ENCODE measurements at regions not wholly inside any gene's neighbourhood (a gene's known extent, or its start where the extent isn't known, plus 50 kb on each side); places are given as distances from the start of the nearest gene placed in this dataset.

DNA sequence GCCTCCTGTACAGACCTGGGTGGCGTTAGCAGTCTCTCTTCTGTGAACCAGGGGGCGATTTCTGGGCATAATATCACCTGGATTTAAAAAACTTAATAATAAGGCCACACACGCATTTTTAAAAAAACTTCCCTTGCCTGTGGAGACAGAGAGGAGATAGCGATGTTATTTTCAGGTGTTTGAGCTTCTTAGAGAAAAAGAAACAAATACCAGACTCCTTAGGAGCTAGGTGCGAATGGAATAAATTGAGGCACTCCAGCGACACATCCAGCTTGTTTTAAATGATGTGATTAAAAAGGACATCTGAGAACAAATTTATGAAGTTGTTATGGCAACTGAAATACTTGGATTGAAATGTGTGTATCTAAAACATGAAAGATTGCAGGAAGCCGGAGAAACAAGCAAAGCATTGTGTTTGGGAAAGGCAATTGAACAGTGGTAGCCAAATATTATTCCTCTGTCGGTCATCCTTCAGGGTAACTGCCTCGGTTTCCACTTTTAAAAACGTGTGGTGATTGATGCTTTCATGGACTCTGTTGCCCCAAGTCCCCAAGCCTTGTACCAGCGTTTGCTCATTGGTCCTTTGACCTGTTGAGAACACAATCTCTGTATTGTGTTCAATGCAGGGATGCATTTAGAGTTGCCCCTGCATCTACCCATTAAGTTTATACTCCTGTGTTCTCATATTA is 158.7 kb downstream of the TM9SF2 start:
- no peak for DNase-seq

GRCh38 chr13:99659226-99659625 is 158.0 kb downstream of the TM9SF2 start:
- DNase-seq = no peak

- DNase-seq = peak; percentile 85
Observed at GRCh38 chr13:99658261-99658991, 157.2 kb downstream of the TM9SF2 start.

GRCh38 chr13:99657848-99658260 is 156.6 kb downstream of the TM9SF2 start:
- DNase-seq = peak; percentile 40

DNA sequence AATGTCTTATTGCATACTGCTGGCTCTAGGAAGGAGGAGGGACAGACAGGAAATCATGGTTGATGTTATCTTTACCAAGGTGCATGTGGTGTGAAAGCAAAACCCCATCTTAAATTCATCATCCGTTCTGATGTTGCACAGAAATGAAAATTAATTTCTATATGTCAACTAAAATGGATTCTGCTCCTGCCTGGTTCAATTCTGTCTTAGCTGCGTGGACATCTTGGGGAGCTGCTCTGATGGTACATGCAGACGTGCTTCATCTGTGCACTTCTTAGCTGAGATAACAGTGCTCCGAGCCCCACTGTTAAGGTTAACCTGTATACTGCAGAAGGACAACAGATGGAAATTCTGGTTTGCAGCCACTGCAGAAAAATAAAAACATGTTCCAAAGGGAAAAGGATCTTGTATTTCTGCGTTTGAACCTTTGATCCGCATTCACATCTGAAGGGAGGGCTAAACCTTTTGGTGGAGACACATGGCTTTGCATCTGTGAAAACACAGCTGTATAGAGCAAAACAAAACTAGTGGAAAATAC is 155.6 kb downstream of the TM9SF2 start:
- DNase-seq = no peak

DNA sequence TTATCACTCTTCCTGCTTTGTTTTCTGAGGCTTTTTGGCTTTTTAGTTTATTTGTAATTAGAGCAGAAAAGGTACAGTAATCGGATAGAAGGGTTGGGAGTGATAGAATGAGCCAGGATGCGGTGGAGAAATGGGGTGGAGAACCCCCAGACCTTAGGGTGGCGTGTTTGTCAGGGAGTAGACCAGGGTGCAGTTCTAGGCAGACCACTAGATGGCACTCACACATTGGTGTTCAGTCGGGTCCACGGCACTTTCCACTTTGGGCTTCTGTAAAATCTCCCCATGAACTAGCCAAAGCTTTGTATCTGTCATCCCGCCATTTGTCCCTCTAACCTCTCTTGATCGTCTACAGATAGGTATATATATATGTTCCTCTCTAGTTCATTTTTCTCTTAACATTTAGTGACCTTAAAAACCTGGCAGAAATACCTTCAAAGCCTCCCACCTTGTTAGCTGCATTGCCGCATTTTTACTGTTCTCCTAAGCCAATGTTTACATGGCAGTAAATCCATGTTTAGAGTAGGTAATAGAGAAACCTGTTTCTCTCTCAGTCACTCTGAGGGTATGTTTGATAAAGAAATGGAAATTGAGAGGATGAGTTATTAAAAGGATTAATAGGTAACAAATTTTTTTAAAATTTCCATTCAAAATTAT is 154.9 kb downstream of the TM9SF2 start:
- DNase-seq = peak; percentile 73

DNA sequence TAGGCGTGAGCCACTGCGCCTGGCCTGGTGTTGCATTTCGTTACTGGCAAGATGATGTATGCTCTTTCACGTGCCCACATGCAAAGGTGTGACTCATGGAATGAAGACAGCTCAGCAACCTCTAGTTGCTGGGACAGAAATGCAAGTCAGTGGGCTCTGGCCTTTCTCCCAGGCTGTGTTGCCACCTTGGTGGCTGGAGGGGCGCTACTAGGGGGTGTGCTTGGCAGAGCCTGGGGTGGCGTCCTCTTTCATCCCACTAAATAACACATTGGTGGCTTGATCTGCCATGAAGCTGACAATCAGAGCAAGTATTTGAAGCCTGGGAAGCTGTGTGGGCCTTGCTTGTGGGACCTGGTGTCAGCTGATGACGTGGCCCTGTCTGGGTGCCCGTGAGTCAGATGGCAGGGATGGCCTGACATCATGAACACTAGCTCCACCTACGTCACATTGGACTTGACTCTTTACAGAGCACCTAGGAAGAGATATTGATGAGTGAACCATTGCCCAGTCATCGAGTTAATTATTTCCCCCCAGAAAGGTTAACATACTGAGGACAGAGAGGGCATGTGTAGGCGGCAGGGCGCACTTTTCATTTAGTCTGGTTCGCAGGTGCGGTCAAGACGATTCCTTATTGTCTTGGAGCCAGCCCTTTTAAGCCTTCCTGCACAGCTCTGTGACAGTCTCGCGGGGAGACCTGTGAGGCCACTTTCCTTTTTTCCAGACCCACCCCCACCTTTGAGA is 154.2 kb downstream of the TM9SF2 start:
- peak; percentile 8 for DNase-seq

GRCh38 chr13:99654076-99654475 is 152.8 kb downstream of the TM9SF2 start:
- DNase-seq = no peak

- no peak for DNase-seq
Observed at GRCh38 chr13:99653526-99653925, 152.3 kb downstream of the TM9SF2 start.

- DNase-seq = no peak
Observed at GRCh38 chr13:99652901-99653300, 151.6 kb downstream of the TM9SF2 start.

DNA sequence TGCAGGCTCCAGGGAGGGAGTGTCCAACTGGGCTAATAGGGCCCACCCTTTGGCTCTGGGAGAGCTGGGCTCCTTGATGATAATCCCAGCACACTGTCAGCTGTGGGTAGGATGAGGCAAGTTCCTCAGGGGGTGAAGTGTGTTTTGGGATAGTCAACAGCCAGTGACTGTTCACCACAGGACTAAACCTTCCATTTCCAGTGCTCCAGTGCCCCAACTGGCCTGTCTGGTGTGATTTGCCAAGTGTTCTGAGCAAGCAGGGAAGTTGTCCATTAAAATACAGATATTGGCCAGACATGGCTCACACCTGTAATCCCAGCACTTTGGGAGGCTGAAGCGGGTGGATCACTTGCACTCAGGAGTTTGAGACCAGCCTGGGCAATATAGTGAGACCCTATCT is 150.9 kb downstream of the TM9SF2 start:
- no peak for DNase-seq

DNA sequence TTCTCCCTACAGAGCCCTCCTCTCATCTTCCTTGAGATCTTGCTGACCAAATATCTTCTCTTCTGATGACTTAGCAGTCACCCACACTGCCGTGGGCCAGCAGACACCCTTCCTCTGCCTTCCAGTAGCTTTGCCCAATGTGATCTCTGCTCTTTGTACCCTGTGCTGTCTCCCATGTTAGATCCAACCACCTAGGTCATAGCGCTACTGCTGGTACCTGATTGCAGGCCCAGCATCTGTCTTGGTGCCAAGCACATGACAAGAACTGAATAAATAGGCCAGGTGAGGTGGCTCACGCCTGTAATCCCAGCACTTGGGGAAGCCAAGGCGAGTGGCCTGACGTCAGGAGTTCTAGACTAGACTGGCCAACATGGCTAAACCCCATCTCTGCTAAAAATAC is 149.7 kb downstream of the TM9SF2 start:
- DNase-seq = no peak

DNA sequence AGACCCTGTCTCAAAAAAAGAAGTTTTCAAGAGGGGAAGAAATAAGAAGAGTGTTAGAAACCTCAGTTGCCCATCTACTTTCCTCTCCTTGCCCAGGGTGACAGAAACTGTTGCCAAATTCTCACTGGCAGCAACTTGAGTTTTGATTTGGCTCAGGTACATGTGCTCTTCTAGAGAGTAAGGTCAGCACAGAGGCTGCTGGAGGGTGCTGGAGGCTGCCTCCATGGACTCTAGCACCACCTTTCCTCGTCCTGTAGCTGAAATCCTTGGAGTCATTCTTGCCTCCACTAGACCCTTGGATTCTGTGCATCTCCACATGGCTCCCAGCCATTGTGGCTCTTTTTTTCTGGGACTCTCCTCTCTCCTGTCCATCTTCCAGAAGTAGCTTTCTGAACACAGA is 149.1 kb downstream of the TM9SF2 start:
- no peak for DNase-seq

GRCh38 chr13:99648927-99649326 is 147.7 kb downstream of the TM9SF2 start:
- no peak for DNase-seq

DNA sequence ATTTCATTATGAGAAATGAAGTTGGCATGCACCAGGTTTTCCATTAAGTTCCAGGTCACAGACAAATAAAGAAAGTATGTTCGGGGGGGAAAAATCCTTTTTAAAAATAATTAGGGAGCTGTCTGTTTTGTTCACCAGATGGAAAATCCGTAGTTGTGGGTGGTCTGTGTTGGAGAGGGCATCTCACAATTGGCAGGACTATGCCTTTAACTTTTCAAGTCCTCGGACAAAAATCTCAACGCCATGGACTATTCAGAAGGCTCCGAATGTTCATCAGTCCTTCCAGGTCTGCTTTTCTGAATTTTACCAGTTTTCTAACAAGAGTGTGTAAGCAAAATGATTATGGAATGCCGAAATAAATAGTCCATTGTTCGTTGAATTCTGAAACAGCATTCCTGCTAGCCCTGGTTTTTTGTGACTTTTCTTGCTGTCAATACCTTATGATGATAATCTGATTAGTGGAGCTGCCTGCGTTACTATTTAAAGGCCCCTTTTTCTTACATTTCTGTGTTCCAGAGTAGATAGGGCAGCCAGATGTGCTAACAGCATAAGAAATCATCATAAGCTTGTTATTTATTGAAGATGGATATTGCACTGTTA is 146.9 kb downstream of the TM9SF2 start:
- DNase-seq = no peak

DNA sequence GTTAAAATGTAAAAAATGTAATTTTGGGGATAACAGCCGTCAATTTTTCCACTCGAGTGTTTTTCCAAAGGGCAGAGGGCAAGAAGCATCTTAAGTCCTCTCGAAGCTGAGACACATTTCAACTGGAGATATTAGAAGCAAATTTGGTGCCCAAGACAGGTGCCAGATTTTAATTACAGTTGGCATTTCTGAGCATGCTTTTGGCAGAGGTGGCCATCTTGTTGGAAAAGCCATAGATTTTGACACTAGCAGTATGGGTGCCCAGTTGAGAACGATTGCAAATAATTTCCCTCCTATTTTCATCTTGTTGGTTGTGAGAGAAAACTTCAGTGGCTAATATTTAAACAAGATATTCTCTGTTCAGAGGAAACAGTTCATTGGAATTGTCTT is 146.3 kb downstream of the TM9SF2 start:
- no peak for DNase-seq

- no peak for DNase-seq
Observed at GRCh38 chr13:99646866-99647595, 145.8 kb downstream of the TM9SF2 start.

- DNase-seq = no peak
Observed at GRCh38 chr13:99642841-99643240, 141.6 kb downstream of the TM9SF2 start.

DNA sequence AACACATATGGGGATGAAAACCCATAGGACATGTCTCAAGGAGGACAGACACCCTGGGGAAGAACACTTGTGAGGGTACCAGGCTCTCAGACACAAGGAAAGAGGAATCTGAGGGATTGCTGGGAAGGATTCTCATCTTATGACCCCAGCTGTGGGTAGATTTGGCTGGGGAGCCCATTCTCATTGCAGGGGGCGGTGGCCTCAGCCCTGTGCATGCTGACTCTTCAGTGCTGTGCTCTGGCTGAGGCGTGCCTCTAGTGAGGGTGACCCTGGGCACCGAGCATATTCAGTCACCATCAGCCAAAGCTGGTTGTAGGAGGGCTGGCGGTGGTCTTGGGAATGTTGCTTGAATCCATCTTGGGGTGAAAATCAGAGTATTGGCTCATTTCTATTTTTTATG is 140.7 kb downstream of the TM9SF2 start:
- no peak for DNase-seq

DNA sequence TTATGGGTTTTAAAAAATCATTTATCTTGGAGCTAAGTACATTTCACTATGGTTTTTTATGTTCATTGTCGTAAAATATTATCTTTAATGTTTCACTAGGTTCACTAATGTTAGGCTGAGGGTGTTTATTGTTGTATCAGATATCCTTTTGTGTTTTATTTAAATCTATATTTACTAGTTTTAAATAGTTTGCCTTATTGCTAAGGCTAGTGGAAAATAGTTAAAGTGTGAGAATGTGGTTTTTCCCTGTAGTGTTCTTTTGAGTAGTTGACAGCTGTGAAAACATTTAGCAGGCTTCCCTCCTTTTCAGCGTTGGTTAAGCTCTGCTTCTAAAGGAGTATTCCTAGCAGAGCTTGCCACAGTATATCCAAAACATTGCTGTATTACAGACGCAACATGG is 139.0 kb downstream of the TM9SF2 start:
- no peak for DNase-seq

DNA sequence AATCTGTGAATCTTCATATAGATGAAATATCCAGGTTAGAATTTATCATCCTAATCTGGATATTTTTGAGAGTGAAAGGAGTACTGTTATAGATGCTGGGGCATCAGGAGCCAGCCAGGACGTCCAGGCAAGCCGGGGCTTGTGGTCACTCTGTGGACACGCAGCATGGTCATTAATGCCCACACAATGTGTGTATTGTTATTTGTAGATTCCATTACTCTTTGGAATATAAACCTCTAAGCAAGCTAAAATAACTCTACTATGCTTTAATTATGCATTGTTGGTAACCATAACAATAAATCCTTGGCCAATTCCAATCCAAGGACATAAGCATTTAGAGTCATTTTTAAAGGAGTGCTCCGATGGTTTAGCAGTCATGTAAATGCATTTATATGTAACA is 137.9 kb downstream of the TM9SF2 start:
- no peak for DNase-seq

All from fibroblast of skin of scalp (primary cell).